Small intestine (tissue), 7 donors: ENCODE measurements at regions not wholly inside any gene's neighbourhood (a gene's known extent, or its start where the extent isn't known, plus 50 kb on each side); places are given as distances from the start of the nearest gene placed in this dataset.

ENCODE experiments used
- DNase-seq, 2 donors: peaks; one replicate each; pipeline versions ENCODE4 v3.0.0 to v3.0.0-alpha.2; 2013
- FAIRE-seq: peaks from 2 replicates; lab custom pipeline; 2012; peaks lifted over from hg19 to GRCh38; lab: Jason Lieb, UNC
- H3K27ac ChIP-seq, 3 donors: one replicate each; pipeline ENCODE4 v1.5.1; 2013; ENCODE audit warnings: low read length in 2 of 3, mild to moderate bottlenecking in 2 of 3, control low read depth in 1 of 3, inconsistent platforms in 1 of 3, low read depth in 1 of 3, moderate library complexity in 1 of 3
- H3K27me3 ChIP-seq, 3 donors: one replicate each; pipeline ENCODE4 v1.6.1; 2013; ENCODE audit warnings: low read length in 3 of 3, inconsistent platforms in 1 of 3; ENCODE audit not compliant: control insufficient read depth in 3 of 3, insufficient read depth in 3 of 3
- H3K36me3 ChIP-seq, 3 donors: one replicate each; pipeline ENCODE4 v1.6.1; 2013; ENCODE audit warnings: low read length in 3 of 3, inconsistent platforms in 1 of 3, low read depth in 1 of 3, mild to moderate bottlenecking in 1 of 3, moderate library complexity in 1 of 3; ENCODE audit not compliant: control insufficient read depth in 3 of 3, insufficient read depth in 2 of 3
- H3K4me1 ChIP-seq, 3 donors: one replicate each; pipeline ENCODE4 v1.6.1; 2013; ENCODE audit warnings: low read length in 2 of 3, inconsistent platforms in 1 of 3, low read depth in 1 of 3, mild to moderate bottlenecking in 1 of 3, moderate library complexity in 1 of 3; ENCODE audit not compliant: control insufficient read depth in 3 of 3, insufficient read depth in 2 of 3
- H3K4me3 ChIP-seq, 3 donors: one replicate each; pipeline ENCODE4 v1.5.1; 2013; ENCODE audit warnings: low read length in 3 of 3, control low read depth in 1 of 3, inconsistent platforms in 1 of 3, low read depth in 1 of 3, mild to moderate bottlenecking in 1 of 3, moderate library complexity in 1 of 3
- H3K9me3 ChIP-seq, 2 donors: one replicate each; pipeline ENCODE4 v1.6.1; 2013; ENCODE audit warnings: low read depth in 1 of 2, low read length in 1 of 2; ENCODE audit not compliant: control insufficient read depth in 2 of 2, insufficient read depth in 1 of 2
- WGBS, 3 donors: extraction: QIAGEN DNeasy Blood & Tissue Kit; methylation state at CpG; one replicate each; pipeline ENCODE4 v1.1.7; 2013; 5-methylcytosine and 5-hydroxymethylcytosine counted together
- donor health status: healthy with polysubstance abuse.
- donor health status: control.
- donor health status: control.
- donor health status: Bipolar disorder and iron deficiency.
- donor health status: healthy.

GRCh38 chr12:75974323-75975187, 57.0 kb downstream of the PHLDA1 start:
- 81 to 94% (median 83%) methylated on average over 5 of the region's 5 CpGs for WGBS, 3 donors
- DNase-seq (no peak), FAIRE-seq (no peak)
- Histone ChIP-seq H3K9me3 (no peaks in the 10 kb centered on the region), H3K36me3 (no peaks in the 10 kb centered on the region), H3K27me3 (no peaks in the 10 kb centered on the region), H3K4me1 (peaks cover 0 to 34% (median 14%) of the 10 kb centered on the region in 3 donors), H3K27ac (no peak overlapping the region), H3K4me3 (no peak overlapping the region)

GRCh38 chr12:75971253-75971652, 60.3 kb downstream of the PHLDA1 start:
- Histone ChIP-seq H3K9me3 (no peaks in the 10 kb centered on the region), H3K36me3 (no peaks in the 10 kb centered on the region), H3K27ac (no peak overlapping the region), H3K4me1 (peaks cover 0 to 12% (median under 1%) of the 10 kb centered on the region in 3 donors), H3K4me3 (no peak overlapping the region), H3K27me3 (no peaks in the 10 kb centered on the region)
- no peak for DNase-seq
- 90 to 94% (median 92%) methylated on average over 4 of the region's 4 CpGs for WGBS, 3 donors
- FAIRE-seq = no peak

- Histone ChIP-seq H3K4me1 (peaks cover 0 to 2% (median 0%) of the 10 kb centered on the region in 3 donors), H3K36me3 (no peaks in the 10 kb centered on the region), H3K4me3 (no peak overlapping the region), H3K27ac (no peak overlapping the region), H3K9me3 (no peaks in the 10 kb centered on the region), H3K27me3 (no peaks in the 10 kb centered on the region)
- WGBS, 3 donors = 76 to 85% (median 77%) methylated on average over 1 of the region's 1 CpG
- FAIRE-seq (no peak), DNase-seq (no peak)
Measured at GRCh38 chr12:75970310-75970709, 61.3 kb downstream of the PHLDA1 start.

GRCh38 chr12:75969768-75970167, 61.8 kb downstream of the PHLDA1 start:
- H3K27me3 ChIP-seq = no peaks in the 10 kb centered on the region
- 82 to 94% (median 92%) methylated on average over 5 of the region's 5 CpGs for WGBS, 3 donors
- H3K4me1 ChIP-seq = peaks cover 0 to 2% (median 0%) of the 10 kb centered on the region in 3 donors
- H3K36me3 ChIP-seq = no peaks in the 10 kb centered on the region
- FAIRE-seq (no peak), DNase-seq (no peak)
- H3K9me3 ChIP-seq = no peaks in the 10 kb centered on the region
- no peak overlapping the region for H3K4me3 ChIP-seq
- H3K27ac ChIP-seq = no peak overlapping the region

GRCh38 chr12:75965661-75966060, 65.9 kb downstream of the PHLDA1 start:
- Histone ChIP-seq H3K4me3 (no peak overlapping the region), H3K27ac (no peak overlapping the region), H3K36me3 (no peaks in the 10 kb centered on the region), H3K27me3 (no peaks in the 10 kb centered on the region), H3K9me3 (no peaks in the 10 kb centered on the region), H3K4me1 (peaks cover 0 to 2% (median 0%) of the 10 kb centered on the region in 3 donors)
- WGBS, 3 donors = 85 to 93% (median 89%) methylated on average over 2 of the region's 2 CpGs
- no peak for FAIRE-seq
- no peak for DNase-seq

- Histone ChIP-seq H3K36me3 (no peaks in the 10 kb centered on the region), H3K9me3 (no peaks in the 10 kb centered on the region), H3K4me1 (peaks cover 0 to 14% (median 7%) of the 10 kb centered on the region in 3 donors), H3K27me3 (no peaks in the 10 kb centered on the region), H3K4me3 (no peak overlapping the region), H3K27ac (no peak overlapping the region)
- 14 to 47% (median 21%) methylated on average over 1 of the region's 1 CpG for WGBS, 3 donors
- DNase-seq (peak; percentile 51), FAIRE-seq (no peak)
Measured at GRCh38 chr12:75964150-75964549, 67.4 kb downstream of the PHLDA1 start.

- Histone ChIP-seq H3K36me3 (no peaks in the 10 kb centered on the region), H3K27ac (no peak overlapping the region), H3K9me3 (no peaks in the 10 kb centered on the region), H3K4me1 (peaks cover 0 to 15% (median 10%) of the 10 kb centered on the region in 3 donors), H3K27me3 (no peaks in the 10 kb centered on the region), H3K4me3 (no peak overlapping the region)
- 69 to 90% (median 77%) methylated on average over 4 of the region's 4 CpGs for WGBS, 3 donors
- no peak for DNase-seq
- no peak for FAIRE-seq
Measured at GRCh38 chr12:75961878-75962277, 69.7 kb downstream of the PHLDA1 start.

GRCh38 chr12:75960954-75961661, 70.5 kb downstream of the PHLDA1 start:
- FAIRE-seq = no peak
- no peak overlapping the region for H3K27ac ChIP-seq
- no peaks in the 10 kb centered on the region for H3K9me3 ChIP-seq
- WGBS, 3 donors = 93 to 96% (median 94%) methylated on average over 6 of the region's 6 CpGs
- H3K36me3 ChIP-seq = no peaks in the 10 kb centered on the region
- H3K4me1 ChIP-seq = peaks cover 0 to 15% (median 10%) of the 10 kb centered on the region in 3 donors
- H3K27me3 ChIP-seq = no peaks in the 10 kb centered on the region
- H3K4me3 ChIP-seq = no peak overlapping the region
- no peak for DNase-seq
